Colonic mucosa (tissue), 4 donors: ENCODE measurements at regions not wholly inside any gene's neighbourhood (a gene's known extent, or its start where the extent isn't known, plus 50 kb on each side); places are given as distances from the start of the nearest gene placed in this dataset.

ENCODE experiments used
- DNase-seq: peaks from one replicate; pipeline ENCODE4 v3.0.0-alpha.2; 2020
- H3K27ac ChIP-seq: fragments of 200-600 bp; one replicate; pipeline ENCODE4 v1.8.0; 2021
- H3K27me3 ChIP-seq: fragments of 200-600 bp; one replicate; pipeline ENCODE4 v1.8.0; 2021
- H3K36me3 ChIP-seq: fragments of 200-600 bp; one replicate; pipeline ENCODE4 v1.8.0; 2021
- H3K4me1 ChIP-seq: fragments of 200-600 bp; one replicate; pipeline ENCODE4 v1.8.0; 2021; ENCODE audit warnings: mild to moderate bottlenecking
- H3K4me3 ChIP-seq: fragments of 200-600 bp; one replicate; pipeline ENCODE4 v1.8.0; 2021
- H3K9ac ChIP-seq, 2 donors: one replicate each; pipeline ENCODE4 v1.7.0; 2013; ENCODE audit warnings: control low read depth in 2 of 2, low read depth in 2 of 2, low read length in 2 of 2
- H3K9me3 ChIP-seq: fragments of 200-600 bp; one replicate; pipeline ENCODE4 v1.8.0; 2021
- CTCF ChIP-seq: fragments of 200-600 bp; IDR thresholded peaks from one replicate; pipeline ENCODE4 v1.8.0; 2022; ENCODE audit warnings: antibody characterized with exemption, mild to moderate bottlenecking
- intact Hi-C: fragments of 100-400 bp; cut with DNase I; formaldehyde crosslinking; loops from one replicate; pipeline ENCODE4 v1.14.1; 2022
- donor health status: healthy.
- donor health status: DM: no; HTN: no; CAD: no.
- donor health status: DM: no; HTN: no; CAD: no.

GRCh38 chr3:182392182-182392937 lies 400.9 kb upstream of the ATP11B start:
- Histone ChIP-seq H3K4me1 (no peaks in the 10 kb centered on the region), H3K27ac (no peak overlapping the region), H3K27me3 (no peaks in the 10 kb centered on the region), H3K36me3 (no peaks in the 10 kb centered on the region), H3K4me3 (no peak overlapping the region), H3K9ac (no peak overlapping the region), H3K9me3 (no peaks in the 10 kb centered on the region)
- no peak for TF ChIP-seq CTCF
- no peak for DNase-seq
- intact Hi-C loops, result no loop called here

- Histone ChIP-seq H3K4me1 (no peaks in the 10 kb centered on the region), H3K27ac (no peak overlapping the region), H3K9ac (no peak overlapping the region), H3K36me3 (no peaks in the 10 kb centered on the region), H3K9me3 (no peaks in the 10 kb centered on the region), H3K4me3 (no peak overlapping the region), H3K27me3 (no peaks in the 10 kb centered on the region)
- intact Hi-C loops, result no loop called here
- no peak for DNase-seq
- no peak for TF ChIP-seq CTCF
Measured at GRCh38 chr3:182393151-182393550, 400.2 kb upstream of the ATP11B start.

- Histone ChIP-seq H3K4me1 (no peaks in the 10 kb centered on the region), H3K27ac (no peak overlapping the region), H3K27me3 (no peaks in the 10 kb centered on the region), H3K9ac (no peak overlapping the region), H3K4me3 (no peak overlapping the region), H3K9me3 (no peaks in the 10 kb centered on the region), H3K36me3 (no peaks in the 10 kb centered on the region)
- intact Hi-C loops, result no loop called here
- peak; percentile 20 for DNase-seq
- TF ChIP-seq CTCF, result no peak
Measured at GRCh38 chr3:182393830-182394367, 399.4 kb upstream of the ATP11B start.

- intact Hi-C loops, result no loop called here
- H3K4me3 ChIP-seq, result no peak overlapping the region
- H3K9ac ChIP-seq, result no peak overlapping the region
- no peaks in the 10 kb centered on the region for H3K27me3 ChIP-seq
- no peak for DNase-seq
- no peaks in the 10 kb centered on the region for H3K36me3 ChIP-seq
- no peaks in the 10 kb centered on the region for H3K4me1 ChIP-seq
- H3K9me3 ChIP-seq, result no peaks in the 10 kb centered on the region
- H3K27ac ChIP-seq, result no peak overlapping the region
- TF ChIP-seq CTCF, result no peak
Measured at GRCh38 chr3:182397164-182397563, 396.1 kb upstream of the ATP11B start.

- no peaks in the 10 kb centered on the region for H3K27me3 ChIP-seq
- H3K27ac ChIP-seq, result no peak overlapping the region
- H3K4me1 ChIP-seq, result no peaks in the 10 kb centered on the region
- no peak for DNase-seq
- intact Hi-C loops, result no loop called here
- H3K36me3 ChIP-seq, result no peaks in the 10 kb centered on the region
- TF ChIP-seq CTCF, result no peak
- H3K9me3 ChIP-seq, result no peaks in the 10 kb centered on the region
- no peak overlapping the region for H3K9ac ChIP-seq
- H3K4me3 ChIP-seq, result no peak overlapping the region
Measured at GRCh38 chr3:182399978-182400737, 393.1 kb upstream of the ATP11B start.
